ENCODE measurements at regions not wholly inside any gene's neighbourhood (a gene's known extent, or its start where the extent isn't known, plus 50 kb on each side); places are given as distances from the start of the nearest gene placed in this dataset.

DNA sequence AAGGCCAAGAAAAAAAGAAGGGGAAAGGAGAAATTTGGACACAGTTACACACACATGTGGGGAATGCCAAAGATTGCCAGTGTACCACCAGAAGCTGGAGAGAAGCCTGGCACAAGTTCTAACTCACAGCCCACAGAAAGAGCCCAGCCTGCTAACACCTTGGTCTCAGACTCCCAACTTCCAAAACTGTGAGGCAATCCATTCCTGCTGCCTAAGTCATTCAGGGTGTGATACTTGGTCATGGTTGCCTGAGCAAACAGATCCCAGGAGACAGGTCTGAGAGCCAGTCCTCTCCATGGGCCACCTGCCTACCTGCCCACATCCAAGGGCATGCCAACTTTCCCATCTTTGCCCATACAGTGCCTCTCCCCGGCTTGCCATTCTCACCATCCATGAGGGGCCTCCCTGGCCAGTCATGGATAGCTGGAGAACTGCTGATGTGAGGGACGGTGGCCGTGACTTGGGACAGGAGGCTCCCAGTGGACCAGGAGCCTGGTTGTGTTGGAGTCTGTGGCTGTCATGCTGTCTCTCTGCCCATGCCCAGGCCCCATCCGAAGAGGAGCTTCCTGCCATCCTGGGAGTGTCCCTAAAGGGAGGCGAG, 198.0 kb upstream of the RTL1 start:
- Histone ChIP-seq H3K4me3 (no peak overlapping the region), H3K36me3 (no peaks in the 10 kb centered on the region), H3K4me1 (no peaks in the 10 kb centered on the region), H3K27me3 (peaks cover 0 to 22% (median 1%) of the 10 kb centered on the region in 7 donors), H3K9me3 (peaks cover 0 to 18% (median 12%) of the 10 kb centered on the region in 11 donors), H3K27ac (no peak overlapping the region)
- intact Hi-C loops (cut with DNase I): loop anchor here in 1 of 10 donors (5.0 kb wide), 1 partner anchor 1974 kb away; no protein-coding TSS in a partner anchor
- TF ChIP-seq, protein P1, sequence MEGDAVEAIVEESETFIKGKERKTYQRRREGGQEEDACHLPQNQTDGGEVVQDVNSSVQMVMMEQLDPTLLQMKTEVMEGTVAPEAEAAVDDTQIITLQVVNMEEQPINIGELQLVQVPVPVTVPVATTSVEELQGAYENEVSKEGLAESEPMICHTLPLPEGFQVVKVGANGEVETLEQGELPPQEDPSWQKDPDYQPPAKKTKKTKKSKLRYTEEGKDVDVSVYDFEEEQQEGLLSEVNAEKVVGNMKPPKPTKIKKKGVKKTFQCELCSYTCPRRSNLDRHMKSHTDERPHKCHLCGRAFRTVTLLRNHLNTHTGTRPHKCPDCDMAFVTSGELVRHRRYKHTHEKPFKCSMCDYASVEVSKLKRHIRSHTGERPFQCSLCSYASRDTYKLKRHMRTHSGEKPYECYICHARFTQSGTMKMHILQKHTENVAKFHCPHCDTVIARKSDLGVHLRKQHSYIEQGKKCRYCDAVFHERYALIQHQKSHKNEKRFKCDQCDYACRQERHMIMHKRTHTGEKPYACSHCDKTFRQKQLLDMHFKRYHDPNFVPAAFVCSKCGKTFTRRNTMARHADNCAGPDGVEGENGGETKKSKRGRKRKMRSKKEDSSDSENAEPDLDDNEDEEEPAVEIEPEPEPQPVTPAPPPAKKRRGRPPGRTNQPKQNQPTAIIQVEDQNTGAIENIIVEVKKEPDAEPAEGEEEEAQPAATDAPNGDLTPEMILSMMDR (IDR thresholded peaks at IDR 0.05): no peak
- DNase-seq (no peak), ATAC-seq (no peak)
- 87 to 94% methylated on average over 5 of the region's 5 CpGs for WGBS, 2 donors

DNA sequence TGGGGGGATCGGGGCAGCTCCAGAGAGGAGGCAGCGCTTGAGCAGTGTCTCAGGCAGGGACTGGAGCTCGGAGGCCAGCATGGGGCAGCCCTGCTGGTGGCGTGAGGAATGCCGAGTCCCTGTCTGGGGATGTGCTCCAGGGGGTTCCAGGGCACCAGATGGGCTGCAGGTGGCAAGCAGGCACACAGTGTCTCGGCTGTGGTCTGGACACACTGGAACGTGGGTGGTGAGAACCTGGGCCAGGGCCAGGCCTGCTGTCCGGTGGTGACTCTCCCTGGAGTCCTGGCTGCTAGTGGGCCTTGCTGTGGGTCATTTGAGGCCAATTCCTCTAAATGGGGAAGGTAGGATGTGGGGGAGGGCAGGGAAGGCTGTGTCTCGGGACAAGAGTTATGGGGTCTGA, 199.4 kb upstream of the RTL1 start:
- peak in 2 of 8 donors; percentile 17 to 22 for ATAC-seq
- peaks cover 0 to 31% (median 12%) of the 10 kb centered on the region in 11 donors for H3K9me3 ChIP-seq
- intact Hi-C loops (cut with DNase I): loop anchor here in 1 of 10 donors (5.0 kb wide), 1 partner anchor 1976 kb away; no protein-coding TSS in a partner anchor
- no peak for DNase-seq
- H3K27me3 ChIP-seq: peaks cover 0 to 17% (median 0%) of the 10 kb centered on the region in 7 donors
- 75 to 81% methylated on average over 9 of the region's 9 CpGs for WGBS, 2 donors
- H3K4me3 ChIP-seq: no peak overlapping the region
- TF ChIP-seq, protein P1 (IDR thresholded peaks at IDR 0.05): no peak
- H3K4me1 ChIP-seq: no peaks in the 10 kb centered on the region
- H3K36me3 ChIP-seq: no peaks in the 10 kb centered on the region
- H3K27ac ChIP-seq: no peak overlapping the region

DNA sequence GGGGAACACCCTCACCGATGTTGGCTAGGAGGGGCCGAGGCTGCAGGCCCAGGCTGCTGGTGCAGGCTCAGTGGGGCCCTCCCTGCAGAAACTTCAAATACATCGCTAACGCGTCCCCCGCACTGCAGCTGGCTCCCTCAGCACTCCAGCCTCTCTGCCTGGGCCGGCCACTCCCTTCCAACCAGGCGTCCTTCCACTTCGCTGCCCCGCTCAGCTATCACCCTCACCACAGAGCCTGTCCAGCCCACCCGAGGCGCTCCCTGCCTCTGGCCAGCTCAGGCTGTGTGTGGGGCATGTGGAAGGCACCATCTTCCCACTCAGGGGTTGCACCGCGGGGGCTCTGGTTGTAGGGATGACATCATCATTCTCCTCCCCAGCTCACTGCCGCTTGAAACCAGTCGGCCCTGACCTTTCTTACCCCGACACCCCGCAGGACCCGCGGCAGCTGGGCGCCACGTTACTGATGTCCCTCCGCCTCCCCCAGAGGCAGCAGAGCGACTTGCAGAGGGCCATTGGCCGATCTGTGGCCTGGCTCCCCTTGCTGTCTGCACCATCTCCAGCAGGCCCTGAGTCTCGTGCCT, 199.9 kb upstream of the RTL1 start:
- Histone ChIP-seq H3K27ac (no peak overlapping the region), H3K4me1 (no peaks in the 10 kb centered on the region), H3K9me3 (peaks cover 0 to 32% (median 12%) of the 10 kb centered on the region in 11 donors), H3K27me3 (peaks cover 0 to 17% (median 0%) of the 10 kb centered on the region in 7 donors), H3K36me3 (no peaks in the 10 kb centered on the region), H3K4me3 (no peak overlapping the region)
- DNase-seq: no peak
- TF ChIP-seq, protein P1 (IDR thresholded peaks at IDR 0.05): no peak
- ATAC-seq: peak in 2 of 8 donors; percentile 28 to 41
- 76 to 90% methylated on average over 24 to 26 of the region's 26 CpGs for WGBS, 2 donors
- intact Hi-C loops (cut with DNase I): loop anchor here in 1 of 10 donors (5.0 kb wide), 1 partner anchor 1976 kb away; no protein-coding TSS in a partner anchor

DNA sequence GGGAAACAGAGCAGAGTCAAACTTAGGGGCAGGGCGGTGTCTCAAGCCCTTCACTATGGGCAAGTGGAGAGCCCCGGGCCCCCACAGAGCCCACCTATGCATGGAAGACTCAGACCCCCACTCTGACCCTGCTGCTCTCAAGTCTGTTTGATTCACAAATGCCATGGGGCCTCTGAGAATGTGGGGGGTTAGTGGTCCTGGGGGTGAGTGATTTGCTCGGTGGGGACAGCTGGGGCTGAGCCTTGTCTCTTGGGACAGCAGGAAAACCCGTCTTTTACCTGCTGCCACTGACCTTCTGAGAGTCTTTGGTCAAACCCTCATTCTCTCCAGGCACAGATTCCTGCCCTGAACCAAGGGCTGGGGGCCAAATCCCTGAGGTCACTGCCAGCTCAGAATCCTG, 201.0 kb upstream of the RTL1 start:
- 87 to 95% methylated on average over 4 of the region's 4 CpGs for WGBS, 2 donors
- Histone ChIP-seq H3K27ac (no peak overlapping the region), H3K36me3 (no peaks in the 10 kb centered on the region), H3K9me3 (peaks cover 0 to 30% (median 11%) of the 10 kb centered on the region in 11 donors), H3K4me1 (no peaks in the 10 kb centered on the region), H3K27me3 (peaks cover 0 to 17% (median 0%) of the 10 kb centered on the region in 7 donors), H3K4me3 (no peak overlapping the region)
- DNase-seq (no peak), ATAC-seq (no peak)
- intact Hi-C loops (cut with DNase I): loop anchor here in 1 of 10 donors (5.0 kb wide), 1 partner anchor 1977 kb away; no protein-coding TSS in a partner anchor
- TF ChIP-seq, protein P1 (IDR thresholded peaks at IDR 0.05): no peak
